GM19240 (cell line): ENCODE measurements at regions not wholly inside any gene's neighbourhood (a gene's known extent, or its start where the extent isn't known, plus 50 kb on each side); places are given as distances from the start of the nearest gene placed in this dataset.

Experiments
- DNase-seq: peaks from one replicate; pipeline ENCODE4 v3.0.0; 2011; ENCODE audit warnings: low spot score; ENCODE audit not compliant: insufficient read length

- no peak for DNase-seq
Observed at GRCh38 chr10:78924319-78925003, 144.3 kb upstream of the ZMIZ1 start.

DNA sequence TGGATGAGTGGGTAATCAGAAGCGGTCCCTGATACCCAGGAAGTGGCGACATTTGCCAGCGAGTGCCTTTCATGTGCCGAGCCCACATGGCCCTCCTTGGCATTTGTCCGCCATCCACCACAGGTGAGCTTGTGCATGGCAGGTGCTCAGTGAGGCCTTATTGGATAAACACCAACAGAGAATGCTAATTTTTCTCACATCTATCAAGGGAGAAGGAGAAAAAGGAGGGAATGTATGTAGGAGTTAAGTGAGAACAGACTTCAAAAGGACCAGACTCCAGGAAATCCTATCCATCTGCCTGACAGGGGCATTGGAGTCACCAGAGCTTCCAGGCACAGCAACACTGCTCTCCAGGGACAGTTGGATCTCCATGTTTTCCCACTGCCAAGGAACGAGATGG lies 143.5 kb upstream of the ZMIZ1 start:
- no peak for DNase-seq

DNA sequence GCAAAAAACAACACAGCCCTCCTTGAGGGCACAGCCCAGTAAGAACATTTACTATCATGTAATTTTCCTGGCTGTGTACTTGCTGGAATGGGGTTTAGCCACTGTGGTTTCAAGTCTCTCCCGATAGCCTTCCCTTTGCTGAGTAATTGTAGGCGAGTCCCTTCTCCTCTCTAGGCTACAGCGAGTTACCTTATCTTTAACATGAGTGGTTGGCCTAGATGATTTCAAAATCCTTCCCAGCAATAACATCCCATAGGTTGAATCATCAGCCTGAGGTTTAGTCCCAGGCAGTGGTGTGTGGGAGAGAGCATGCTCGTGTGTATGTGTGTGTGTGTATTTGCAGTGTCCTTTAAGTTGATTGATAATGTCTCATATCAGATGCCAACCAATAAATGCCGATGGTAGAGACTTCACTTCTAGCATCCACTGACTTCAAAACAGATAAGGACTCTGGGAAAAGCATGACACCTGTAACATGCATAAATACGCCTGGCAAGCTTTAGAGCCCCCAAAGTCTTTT lies 142.9 kb upstream of the ZMIZ1 start:
- no peak for DNase-seq

- DNase-seq: no peak
Observed at GRCh38 chr10:78927257-78927995, 141.3 kb upstream of the ZMIZ1 start.

- DNase-seq: no peak
Observed at GRCh38 chr10:78928330-78928729, 140.4 kb upstream of the ZMIZ1 start.

DNA sequence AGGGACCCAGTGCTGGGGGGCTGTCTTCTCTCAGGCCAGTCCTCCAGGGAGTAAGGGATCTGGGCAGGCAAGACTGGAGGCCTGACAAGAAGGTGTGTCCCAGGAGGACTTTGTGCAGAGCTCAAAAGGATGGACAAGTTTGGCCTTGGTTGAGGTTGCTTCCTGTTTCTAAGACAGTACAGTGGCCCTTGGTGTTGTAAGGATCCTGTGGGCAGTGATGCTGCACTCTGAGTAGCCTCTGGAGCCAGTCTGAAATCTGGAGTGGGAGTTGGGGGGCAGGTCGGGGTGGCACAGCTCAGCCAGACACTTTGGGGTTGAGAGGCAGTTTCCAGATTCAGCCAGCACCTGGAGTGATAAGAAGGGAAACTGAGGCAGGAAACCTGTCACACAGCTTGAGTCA lies 139.2 kb upstream of the ZMIZ1 start:
- no peak for DNase-seq

- DNase-seq: no peak
Observed at GRCh38 chr10:78931321-78932053, 137.3 kb upstream of the ZMIZ1 start.

DNA sequence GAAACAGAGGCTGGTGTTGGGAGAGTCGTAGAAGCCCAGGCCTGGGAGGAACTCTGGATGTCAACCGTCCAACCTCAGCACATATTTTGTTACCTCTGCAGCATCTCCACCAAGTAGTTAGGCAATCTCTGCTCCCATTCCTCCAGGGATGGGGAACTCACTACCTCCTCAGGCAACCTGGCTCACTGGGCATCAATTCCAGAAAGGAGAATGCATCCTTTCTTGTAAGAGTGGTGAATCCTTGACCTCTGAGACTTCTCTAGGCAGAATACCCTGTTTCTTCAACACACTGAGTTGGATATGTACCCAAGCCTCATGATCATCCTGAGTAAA lies 136.7 kb upstream of the ZMIZ1 start:
- DNase-seq: no peak

DNA sequence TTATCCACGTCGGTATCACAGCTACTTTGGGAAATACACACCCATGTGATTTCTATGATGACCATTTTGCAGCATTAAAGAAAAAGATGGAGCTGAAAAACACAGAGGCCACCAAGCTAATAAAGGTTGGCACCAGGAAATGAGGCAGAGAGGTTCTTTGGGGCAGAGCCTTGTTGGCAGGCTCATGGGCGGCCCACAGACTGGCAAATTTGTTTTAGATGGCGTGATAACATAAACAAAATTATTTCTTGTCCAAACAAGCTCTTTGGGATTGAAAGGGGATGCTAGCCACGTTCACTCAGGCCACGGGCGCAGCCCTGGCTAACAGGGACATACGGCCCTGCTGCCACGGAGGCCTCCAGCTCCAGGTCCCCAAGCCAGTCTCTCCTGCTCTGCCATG lies 135.9 kb upstream of the ZMIZ1 start:
- no peak for DNase-seq

- DNase-seq: no peak
Observed at GRCh38 chr10:78933828-78934531, 134.8 kb upstream of the ZMIZ1 start.

DNA sequence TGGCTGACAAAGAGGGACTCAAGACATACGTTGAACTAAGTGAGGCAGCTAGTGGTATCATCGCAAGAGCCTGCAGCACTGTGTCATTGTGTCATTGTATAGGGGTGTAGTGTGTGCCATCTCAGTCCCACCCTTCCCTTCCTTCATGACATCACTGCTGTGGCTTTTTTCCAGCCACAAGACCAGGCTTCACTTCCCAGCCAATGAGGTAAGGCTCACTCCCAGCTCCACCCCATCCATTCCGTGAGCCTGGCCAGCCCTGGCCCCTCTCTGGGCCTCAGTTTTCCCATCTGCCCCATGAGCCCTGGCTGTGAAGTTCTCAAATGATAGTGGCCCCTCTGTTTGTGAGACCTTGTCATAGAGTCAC lies 134.3 kb upstream of the ZMIZ1 start:
- DNase-seq: no peak

DNA sequence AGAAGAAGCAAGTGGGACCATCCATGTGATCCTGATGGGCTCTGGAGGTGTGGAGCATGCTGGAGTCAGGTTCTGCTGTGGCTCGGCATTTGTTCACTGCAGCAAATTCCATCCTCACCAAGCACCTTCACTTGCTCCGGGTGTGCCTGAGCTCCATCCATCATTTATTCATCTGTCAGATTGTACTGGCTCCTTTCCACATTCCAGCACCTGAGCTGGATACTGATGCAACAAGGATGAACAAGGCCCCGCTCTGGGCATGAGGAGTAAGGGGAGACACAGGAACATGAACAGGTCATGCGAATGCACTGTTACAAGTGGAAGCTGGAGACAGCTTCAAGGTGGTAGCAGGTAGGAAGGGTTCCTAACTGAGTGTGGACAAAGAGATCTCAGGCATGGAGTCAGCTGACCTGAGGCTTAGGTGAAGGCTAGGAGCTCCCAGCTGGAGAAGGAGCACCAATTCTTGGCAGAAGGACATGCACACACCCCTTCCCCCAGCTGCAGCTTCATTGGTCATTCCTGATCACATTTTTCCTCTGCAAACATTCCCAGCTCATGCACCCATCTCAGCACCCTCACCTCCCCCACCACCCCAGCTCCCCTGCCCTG lies 133.7 kb upstream of the ZMIZ1 start:
- DNase-seq: no peak

DNA sequence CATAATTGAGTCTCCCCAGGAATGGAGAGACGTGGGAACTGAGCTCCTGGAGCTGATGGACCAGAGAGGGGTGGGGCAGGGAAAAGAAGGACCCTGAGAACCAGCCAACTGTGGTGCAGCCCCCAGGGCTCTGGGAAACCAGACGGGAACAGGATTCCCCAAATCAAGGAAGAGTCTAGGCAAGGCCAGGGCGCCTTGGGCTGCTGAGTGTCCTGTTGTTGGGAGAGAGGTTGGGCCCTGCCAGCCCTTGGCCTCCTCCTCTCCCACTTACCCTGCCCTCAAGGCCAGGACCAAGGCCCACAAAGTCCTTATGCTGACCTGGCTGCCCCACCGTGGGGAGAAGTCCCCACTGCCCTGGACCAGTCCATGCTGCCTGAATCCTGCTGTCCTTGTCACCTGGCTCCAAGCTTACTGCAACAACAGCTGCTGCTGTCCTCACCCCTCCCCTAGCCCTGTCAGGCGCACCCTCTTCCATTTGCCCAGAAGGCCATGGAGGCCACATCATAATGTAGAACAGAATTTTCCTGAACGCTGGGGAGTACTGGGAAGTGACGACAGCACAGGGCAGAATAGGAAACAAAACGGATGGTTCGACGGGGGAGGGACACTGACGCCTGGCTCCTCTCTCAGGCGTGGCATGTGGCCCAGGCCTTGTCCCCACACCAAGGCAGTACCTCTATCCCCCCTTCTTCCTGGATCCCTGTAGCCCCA lies 132.9 kb upstream of the ZMIZ1 start:
- DNase-seq: no peak

GRCh38 chr10:78936412-78937342 lies 132.1 kb upstream of the ZMIZ1 start:
- no peak for DNase-seq

DNA sequence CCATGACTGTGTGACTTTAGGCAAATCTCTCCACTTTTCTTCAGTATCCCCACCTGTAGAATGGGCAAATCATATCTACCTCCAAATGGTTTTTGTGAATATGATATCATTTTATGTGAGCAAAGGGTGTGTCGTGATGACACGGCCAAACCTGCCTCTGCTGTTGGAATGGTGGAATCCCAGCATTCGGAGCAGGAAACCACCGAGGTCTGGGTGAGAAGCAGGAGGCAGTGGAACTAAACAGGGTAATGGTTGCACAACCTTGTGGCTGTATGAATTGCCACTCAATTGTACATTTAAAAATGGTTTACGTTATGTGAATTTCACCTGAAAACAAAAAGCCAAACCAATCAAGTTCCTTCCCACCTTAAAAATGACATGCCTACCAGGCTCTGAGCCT lies 131.4 kb upstream of the ZMIZ1 start:
- DNase-seq: no peak

GRCh38 chr10:78937800-78938694 lies 130.7 kb upstream of the ZMIZ1 start:
- no peak for DNase-seq

- no peak for DNase-seq
Observed at GRCh38 chr10:78938695-78939672, 129.8 kb upstream of the ZMIZ1 start.
